Panc1 (cell line): ENCODE measurements at regions not wholly inside any gene's neighbourhood (a gene's known extent, or its start where the extent isn't known, plus 50 kb on each side); places are given as distances from the start of the nearest gene placed in this dataset.

Experiments used
- ATAC-seq: fragments of 200-7000 bp; cut with Tn5 transposase; 2 replicates; pipeline ENCODE4 v1.9.1; 2020; ENCODE audit warnings: mild to moderate bottlenecking, moderate library complexity
- BruUV-seq: library from RNA; stranded (reverse); fragments of 400-500 nt; replicated peaks from 2 replicates; lab custom pipeline; 2021; lab: Mats Ljungman, UMichigan
- CTCF ChIA-PET: fragments of 300-600 bp; sonication (Branson Sonifier 250); formaldehyde crosslinking; loops from one replicate; lab custom pipeline; 2022; ENCODE audit warnings: antibody characterized with exemption; lab: Charles Lee
- POLR2A ChIA-PET: fragments of 300-600 bp; sonication (Branson Sonifier 250); formaldehyde crosslinking; loops from one replicate; lab custom pipeline; 2022; ENCODE audit warnings: antibody characterized with exemption; lab: Charles Lee
- DNase-seq: peaks from one replicate; pipeline ENCODE4 v3.0.0-alpha.2; 2010; ENCODE audit warnings: low read depth, low spot score
- H3K27ac ChIP-seq: 2 replicates; pipeline ENCODE4 v1.5.1; 2011; ENCODE audit warnings: mild to moderate bottlenecking, low read length, inconsistent platforms
- H3K27me3 ChIP-seq: fragments of 200-500 bp; sonication (Bioruptor generic); 2 replicates; pipeline ENCODE4 v1.6.0; 2014; ENCODE audit warnings: low read length, inconsistent platforms; ENCODE audit not compliant: control insufficient read depth, insufficient read depth
- H3K36me3 ChIP-seq: fragments of 200-500 bp; sonication (Bioruptor generic); 2 replicates; pipeline ENCODE4 v1.5.1; 2014; ENCODE audit warnings: inconsistent platforms, mild to moderate bottlenecking, low read length, moderate library complexity; ENCODE audit not compliant: control insufficient read depth, insufficient read depth
- H3K4me1 ChIP-seq: 2 replicates; pipeline ENCODE4 v1.5.1; 2011; ENCODE audit warnings: inconsistent platforms, mild to moderate bottlenecking, low read length, moderate library complexity; ENCODE audit not compliant: control insufficient read depth, insufficient read depth
- H3K4me3 ChIP-seq, 2 experiments: 2 replicates each; pipeline ENCODE4 v1.5.1; 2011 to 2012; ENCODE audit warnings: low read depth in 2 of 2, low read length in 2 of 2, mild to moderate bottlenecking in 2 of 2, inconsistent platforms in 1 of 2, moderate library complexity in 1 of 2
- H3K9me3 ChIP-seq: fragments of 200-500 bp; sonication (Bioruptor generic); 2 replicates; pipeline ENCODE4 v1.5.1; 2014; ENCODE audit warnings: low read depth, mild to moderate bottlenecking, inconsistent platforms, low read length, moderate library complexity; ENCODE audit not compliant: control insufficient read depth, insufficient read depth
- CTCF ChIP-seq: fragments of 450-650 bp; IDR thresholded peaks from 2 replicates; pipeline ENCODE4 v1.5.1; 2017; ENCODE audit warnings: mild to moderate bottlenecking
- POLR2AphosphoS5 ChIP-seq: IDR thresholded peaks from 2 replicates; pipeline ENCODE4 v1.6.1; 2012; ENCODE audit warnings: mild to moderate bottlenecking, low read depth, low read length, moderate library complexity
- REST ChIP-seq, 2 experiments: IDR thresholded peaks; 2 replicates each; pipeline ENCODE4 v1.6.1; 2011 to 2012; ENCODE audit warnings: low read depth in 2 of 2, control low read depth in 1 of 2, low read length in 1 of 2, mild to moderate bottlenecking in 1 of 2, moderate library complexity in 1 of 2; ENCODE audit not compliant: insufficient read depth in 1 of 2
- SIN3A ChIP-seq: IDR thresholded peaks from 2 replicates; pipeline ENCODE4 v1.6.1; 2012; ENCODE audit warnings: low read depth, mild to moderate bottlenecking, low read length, moderate library complexity, borderline replicate concordance; ENCODE audit not compliant: insufficient read depth
- TCF7L2 ChIP-seq: IDR thresholded peaks from 2 replicates; pipeline ENCODE4 v1.6.1; 2011; ENCODE audit warnings: mild to moderate bottlenecking, low read depth, low read length, inconsistent platforms
- in situ Hi-C: cut with HindIII; loops from 2 replicates; pipeline ENCODE4 v1.10.0; 2016; ENCODE audit warnings: low sequenced_read_pairs, low pct_unique_long_range_greater_than_20kb
- intact Hi-C: fragments of 100-400 bp; cut with micrococcal nuclease; formaldehyde crosslinking; loops from one replicate; pipeline ENCODE4 v1.10.0; 2022; ENCODE audit not compliant: unreplicated experiment

DNA sequence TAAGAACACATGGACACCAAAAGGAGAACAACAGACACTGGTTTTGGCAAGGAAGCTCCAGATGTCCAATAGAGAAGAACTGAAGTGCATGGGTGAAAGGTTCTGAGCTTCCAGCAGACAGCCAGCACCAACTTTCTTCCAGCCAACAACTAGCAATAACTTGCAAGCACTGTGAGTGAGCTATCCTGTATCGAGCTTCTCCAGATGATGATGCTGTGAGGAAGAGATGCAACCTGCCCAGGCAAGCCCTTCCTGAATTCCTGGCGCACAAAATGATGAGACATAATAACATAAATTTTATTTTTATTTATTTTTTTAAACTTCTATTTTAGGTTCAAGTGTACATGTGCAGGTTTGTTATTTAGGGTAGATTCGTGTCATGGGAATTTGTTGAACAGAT, 692.1 kb downstream of the DNAJB9 start:
- CTCF ChIA-PET: no interaction called here
- Histone ChIP-seq H3K4me1 (no peaks in the 10 kb centered on the region), H3K36me3 (no peaks in the 10 kb centered on the region), H3K4me3 (no peak overlapping the region), H3K27ac (no peak overlapping the region), H3K27me3 (no peaks in the 10 kb centered on the region), H3K9me3 (no peaks in the 10 kb centered on the region)
- DNase-seq (no peak), ATAC-seq (no peak)
- no TSS peak for BruUV-seq
- in situ Hi-C loops: no loop called here
- POLR2A ChIA-PET: no interaction called here
- intact Hi-C loops: no loop called here
- no peak for TF ChIP-seq SIN3A
- TF ChIP-seq REST (IDR thresholded peaks at IDR 0.05; ENCODE audit: insufficient read depth in 1 of 2, low read depth in 2 of 2, low read length in 1 of 2): no peak
- no peak for TF ChIP-seq POLR2AphosphoS5
- TF ChIP-seq TCF7L2: no peak
- no peak for TF ChIP-seq CTCF

GRCh38 chr7:109266610-109267009, 696.9 kb downstream of the DNAJB9 start:
- H3K27me3 ChIP-seq: no peaks in the 10 kb centered on the region
- no peaks in the 10 kb centered on the region for H3K36me3 ChIP-seq
- in situ Hi-C loops (no loop called here), intact Hi-C loops (no loop called here)
- no peaks in the 10 kb centered on the region for H3K9me3 ChIP-seq
- DNase-seq (no peak), ATAC-seq (no peak)
- TF ChIP-seq POLR2AphosphoS5 (no peak), TCF7L2 (no peak), REST (IDR thresholded peaks at IDR 0.05; ENCODE audit: insufficient read depth in 1 of 2, low read depth in 2 of 2, low read length in 1 of 2) (no peak)
- no peak overlapping the region for H3K4me3 ChIP-seq
- H3K4me1 ChIP-seq: no peaks in the 10 kb centered on the region
- no peak overlapping the region for H3K27ac ChIP-seq
- no TSS peak for BruUV-seq
- ChIA-PET POLR2A (no interaction called here), CTCF (no interaction called here)
